ENCODE measurements at regions not wholly inside any gene's neighbourhood (a gene's known extent, or its start where the extent isn't known, plus 50 kb on each side); places are given as distances from the start of the nearest gene placed in this dataset.

DNA sequence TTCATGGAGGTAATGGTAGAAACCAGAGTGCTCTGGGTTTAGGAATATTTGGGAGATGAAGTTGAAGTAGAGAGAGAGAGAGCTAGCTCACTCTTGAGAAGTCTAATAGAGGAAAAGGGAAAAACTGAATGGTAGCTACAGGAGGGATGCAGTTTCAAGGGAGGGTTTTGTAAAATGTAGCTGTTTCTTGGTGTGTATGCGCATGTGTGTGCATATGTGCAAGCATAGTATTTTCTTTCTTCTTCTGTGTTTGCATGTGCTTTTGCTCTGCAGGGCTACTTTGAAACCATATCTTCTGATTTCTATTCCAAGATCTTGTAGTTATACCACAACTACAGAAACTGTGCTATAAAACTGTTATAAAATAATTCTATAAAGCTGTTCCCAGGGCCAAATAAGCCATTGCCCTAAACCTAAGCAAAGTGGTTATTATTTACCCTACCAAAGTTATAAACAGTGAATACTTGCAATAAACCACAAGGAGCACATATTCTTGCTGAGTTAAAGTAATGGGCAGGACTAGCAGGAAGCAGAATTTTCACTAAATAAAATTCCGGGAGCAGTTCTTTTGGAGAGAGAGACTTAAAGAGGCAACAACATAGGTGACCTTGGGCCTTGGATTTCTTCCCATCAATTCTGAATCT is 145.3 kb upstream of the ZNF521 start:
- TF ChIP-seq, protein P1, sequence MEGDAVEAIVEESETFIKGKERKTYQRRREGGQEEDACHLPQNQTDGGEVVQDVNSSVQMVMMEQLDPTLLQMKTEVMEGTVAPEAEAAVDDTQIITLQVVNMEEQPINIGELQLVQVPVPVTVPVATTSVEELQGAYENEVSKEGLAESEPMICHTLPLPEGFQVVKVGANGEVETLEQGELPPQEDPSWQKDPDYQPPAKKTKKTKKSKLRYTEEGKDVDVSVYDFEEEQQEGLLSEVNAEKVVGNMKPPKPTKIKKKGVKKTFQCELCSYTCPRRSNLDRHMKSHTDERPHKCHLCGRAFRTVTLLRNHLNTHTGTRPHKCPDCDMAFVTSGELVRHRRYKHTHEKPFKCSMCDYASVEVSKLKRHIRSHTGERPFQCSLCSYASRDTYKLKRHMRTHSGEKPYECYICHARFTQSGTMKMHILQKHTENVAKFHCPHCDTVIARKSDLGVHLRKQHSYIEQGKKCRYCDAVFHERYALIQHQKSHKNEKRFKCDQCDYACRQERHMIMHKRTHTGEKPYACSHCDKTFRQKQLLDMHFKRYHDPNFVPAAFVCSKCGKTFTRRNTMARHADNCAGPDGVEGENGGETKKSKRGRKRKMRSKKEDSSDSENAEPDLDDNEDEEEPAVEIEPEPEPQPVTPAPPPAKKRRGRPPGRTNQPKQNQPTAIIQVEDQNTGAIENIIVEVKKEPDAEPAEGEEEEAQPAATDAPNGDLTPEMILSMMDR (IDR thresholded peaks at IDR 0.05), result no peak
- TF ChIP-seq POLR2AphosphoS5 (IDR thresholded peaks at IDR 0.05), result no peak
- no peak for TF ChIP-seq POLR2A (IDR thresholded peaks at IDR 0.05)
